GM20431 (cell line): ENCODE measurements at regions not wholly inside any gene's neighbourhood (a gene's known extent, or its start where the extent isn't known, plus 50 kb on each side); places are given as distances from the start of the nearest gene placed in this dataset.

ENCODE experiments used
- in situ Hi-C: fragments of 300-500 bp; cut with MseI, MboI; formaldehyde crosslinking; loops from one replicate; pipeline ENCODE4 v1.15.0; 2020; ENCODE audit warnings: low sequenced_read_pairs; ENCODE audit not compliant: unreplicated experiment

- in situ Hi-C loops: no loop called here
Measured at GRCh38 chr1:82597141-82597540, 796.4 kb downstream of the ADGRL2 start.

- in situ Hi-C loops: no loop called here
Measured at GRCh38 chr1:82593561-82593960, 792.8 kb downstream of the ADGRL2 start.

- in situ Hi-C loops: no loop called here
Measured at GRCh38 chr1:82589588-82589987, 788.9 kb downstream of the ADGRL2 start.

- in situ Hi-C loops: no loop called here
Measured at GRCh38 chr1:82587371-82587770, 786.6 kb downstream of the ADGRL2 start.

GRCh38 chr1:82586473-82586872 lies 785.7 kb downstream of the ADGRL2 start:
- in situ Hi-C loops: no loop called here

- in situ Hi-C loops: no loop called here
Measured at GRCh38 chr1:82582347-82582746, 781.6 kb downstream of the ADGRL2 start.

GRCh38 chr1:82578086-82578726 lies 777.5 kb downstream of the ADGRL2 start:
- in situ Hi-C loops: no loop called here

GRCh38 chr1:82567348-82567747 lies 766.6 kb downstream of the ADGRL2 start:
- in situ Hi-C loops: no loop called here

GRCh38 chr1:82565546-82565945 lies 764.8 kb downstream of the ADGRL2 start:
- in situ Hi-C loops: no loop called here

- in situ Hi-C loops: no loop called here
Measured at GRCh38 chr1:82565146-82565545, 764.4 kb downstream of the ADGRL2 start.

GRCh38 chr1:82564333-82564732 lies 763.6 kb downstream of the ADGRL2 start:
- in situ Hi-C loops: no loop called here

GRCh38 chr1:82562448-82562847 lies 761.7 kb downstream of the ADGRL2 start:
- in situ Hi-C loops: no loop called here

- in situ Hi-C loops: no loop called here
Measured at GRCh38 chr1:82560566-82560965, 759.8 kb downstream of the ADGRL2 start.

GRCh38 chr1:82555501-82555900 lies 754.8 kb downstream of the ADGRL2 start:
- in situ Hi-C loops: no loop called here

- in situ Hi-C loops: no loop called here
Measured at GRCh38 chr1:82549841-82550240, 749.1 kb downstream of the ADGRL2 start.

GRCh38 chr1:82542766-82543165 lies 742.0 kb downstream of the ADGRL2 start:
- in situ Hi-C loops: no loop called here

- in situ Hi-C loops: no loop called here
Measured at GRCh38 chr1:82542141-82542540, 741.4 kb downstream of the ADGRL2 start.

GRCh38 chr1:82540006-82540405 lies 739.3 kb downstream of the ADGRL2 start:
- in situ Hi-C loops: no loop called here

- in situ Hi-C loops: no loop called here
Measured at GRCh38 chr1:82538876-82539275, 738.1 kb downstream of the ADGRL2 start.

GRCh38 chr1:82534996-82535395 lies 734.3 kb downstream of the ADGRL2 start:
- in situ Hi-C loops: no loop called here

GRCh38 chr1:82525378-82525777 lies 724.6 kb downstream of the ADGRL2 start:
- in situ Hi-C loops: no loop called here

GRCh38 chr1:82520611-82521010 lies 719.9 kb downstream of the ADGRL2 start:
- in situ Hi-C loops: no loop called here
